ENCODE measurements at regions not wholly inside any gene's neighbourhood (a gene's known extent, or its start where the extent isn't known, plus 50 kb on each side); places are given as distances from the start of the nearest gene placed in this dataset.

DNA sequence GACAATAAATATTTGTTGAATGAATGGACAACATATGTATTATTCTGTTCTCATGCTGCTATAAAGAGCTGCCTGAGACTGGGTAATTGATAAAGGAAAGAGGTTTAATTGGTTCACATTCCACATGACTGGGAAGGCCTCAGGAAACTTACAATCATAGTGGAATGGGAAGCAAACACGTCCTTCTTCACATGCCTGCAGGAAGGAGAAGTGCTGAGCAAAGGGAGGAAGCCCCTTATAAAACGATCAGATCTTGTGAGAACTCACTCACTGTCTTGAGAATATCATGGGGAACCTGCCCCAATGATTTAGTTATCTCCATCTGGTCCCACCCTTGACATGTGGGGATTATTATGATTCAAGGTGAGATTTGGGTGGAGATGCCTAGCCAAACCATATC is 233.9 kb upstream of the AADAT start:
- Histone ChIP-seq H2AFZ (ENCODE audit: insufficient read depth, low read length, poor library complexity) (no peak overlapping the region), H3K9ac (ENCODE audit: low read length) (no peak overlapping the region), H3K4ac (ENCODE audit: low read depth, low read length) (no peak overlapping the region), H3K79me2 (ENCODE audit: control insufficient read depth, insufficient read depth, low read length, poor library complexity) (no peaks in the 10 kb centered on the region), H3K14ac (ENCODE audit: low read length) (no peak overlapping the region), H3K36me3 (ENCODE audit: control insufficient read depth in 1 of 2, insufficient read depth in 2 of 2, low read length in 2 of 2) (no peaks in the 10 kb centered on the region), H4K12ac (ENCODE audit: low read depth, low read length) (no peak overlapping the region), H3K4me3 (ENCODE audit: low read depth, low read length) (no peak overlapping the region), H2AK5ac (ENCODE audit: low read length) (no peak overlapping the region), H4K8ac (ENCODE audit: low read depth, low read length) (no peak overlapping the region), H2BK5ac (ENCODE audit: low read depth, low read length, poor library complexity) (no peak overlapping the region), H3K79me1 (ENCODE audit: low read length) (no peaks in the 10 kb centered on the region), H3K23ac (ENCODE audit: low read length) (no peak overlapping the region), H3K4me2 (ENCODE audit: low read length) (no peak overlapping the region), H3K18ac (ENCODE audit: low read length) (no peak overlapping the region), H4K91ac (ENCODE audit: low read depth, low read length) (no peak overlapping the region), H2BK120ac (ENCODE audit: insufficient read depth, low read length, poor library complexity) (no peak overlapping the region), H3K4me1 (ENCODE audit: control insufficient read depth in 1 of 2, insufficient read depth in 2 of 2, low read length in 2 of 2) (no peaks in the 10 kb centered on the region), H2BK12ac (ENCODE audit: low read length) (no peak overlapping the region), H3K27ac (ENCODE audit: low read depth, low read length) (no peak overlapping the region), H3K9me3 (ENCODE audit: insufficient read depth, low read depth, low read length) (no peaks in the 10 kb centered on the region), H3K27me3 (ENCODE audit: insufficient read depth, low read length) (no peaks in the 10 kb centered on the region)
- WGBS (ENCODE audit: extremely low coverage, insufficient coverage, insufficient read length): no CpG with 5 or more reads among the region's 2 CpGs
- DNase-seq: no peak

DNA sequence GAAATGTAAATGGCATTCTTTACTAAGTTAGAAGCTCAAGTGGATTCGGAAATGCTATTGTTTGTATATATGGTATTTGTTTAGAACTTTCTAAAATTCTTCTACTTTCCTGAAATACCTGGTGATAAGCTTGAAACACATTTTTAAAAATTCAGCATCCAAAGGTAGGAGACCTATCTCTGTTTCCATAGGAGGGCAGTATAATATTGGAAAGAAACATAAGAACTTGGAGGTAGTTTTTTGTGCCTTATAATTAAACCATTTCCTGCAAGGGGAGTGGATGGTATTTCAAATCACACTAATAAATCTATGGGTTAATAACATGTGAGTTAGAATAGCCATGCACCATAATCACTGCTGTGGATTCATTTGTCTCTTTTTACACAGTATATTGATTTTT is 217.4 kb upstream of the AADAT start:
- H3K23ac ChIP-seq (ENCODE audit: low read length): no peak overlapping the region
- WGBS (ENCODE audit: extremely low coverage, insufficient coverage, insufficient read length): no CpG with 5 or more reads among the region's 1 CpG
- no peaks in the 10 kb centered on the region for H3K79me1 ChIP-seq (ENCODE audit: low read length)
- no peaks in the 10 kb centered on the region for H3K9me3 ChIP-seq (ENCODE audit: insufficient read depth, low read depth, low read length)
- DNase-seq: no peak
- no peak overlapping the region for H3K14ac ChIP-seq (ENCODE audit: low read length)
- H3K79me2 ChIP-seq (ENCODE audit: control insufficient read depth, insufficient read depth, low read length, poor library complexity): no peaks in the 10 kb centered on the region
- no peak overlapping the region for H4K12ac ChIP-seq (ENCODE audit: low read depth, low read length)
- H3K9ac ChIP-seq (ENCODE audit: low read length): no peak overlapping the region
- H4K91ac ChIP-seq (ENCODE audit: low read depth, low read length): no peak overlapping the region
- no peak overlapping the region for H2BK12ac ChIP-seq (ENCODE audit: low read length)
- H3K27me3 ChIP-seq (ENCODE audit: insufficient read depth, low read length): no peaks in the 10 kb centered on the region
- H3K4me1 ChIP-seq (ENCODE audit: control insufficient read depth in 1 of 2, insufficient read depth in 2 of 2, low read length in 2 of 2): no peaks in the 10 kb centered on the region
- no peak overlapping the region for H3K27ac ChIP-seq (ENCODE audit: low read depth, low read length)
- H4K8ac ChIP-seq (ENCODE audit: low read depth, low read length): no peak overlapping the region
- no peak overlapping the region for H3K18ac ChIP-seq (ENCODE audit: low read length)
- no peak overlapping the region for H3K4me2 ChIP-seq (ENCODE audit: low read length)
- H2BK120ac ChIP-seq (ENCODE audit: insufficient read depth, low read length, poor library complexity): no peak overlapping the region
- H3K4ac ChIP-seq (ENCODE audit: low read depth, low read length): no peak overlapping the region
- H3K36me3 ChIP-seq (ENCODE audit: control insufficient read depth in 1 of 2, insufficient read depth in 2 of 2, low read length in 2 of 2): no peaks in the 10 kb centered on the region
- H2AK5ac ChIP-seq (ENCODE audit: low read length): no peak overlapping the region
- H2AFZ ChIP-seq (ENCODE audit: insufficient read depth, low read length, poor library complexity): no peak overlapping the region
- no peak overlapping the region for H3K4me3 ChIP-seq (ENCODE audit: low read depth, low read length)
- H2BK5ac ChIP-seq (ENCODE audit: low read depth, low read length, poor library complexity): no peak overlapping the region

DNA sequence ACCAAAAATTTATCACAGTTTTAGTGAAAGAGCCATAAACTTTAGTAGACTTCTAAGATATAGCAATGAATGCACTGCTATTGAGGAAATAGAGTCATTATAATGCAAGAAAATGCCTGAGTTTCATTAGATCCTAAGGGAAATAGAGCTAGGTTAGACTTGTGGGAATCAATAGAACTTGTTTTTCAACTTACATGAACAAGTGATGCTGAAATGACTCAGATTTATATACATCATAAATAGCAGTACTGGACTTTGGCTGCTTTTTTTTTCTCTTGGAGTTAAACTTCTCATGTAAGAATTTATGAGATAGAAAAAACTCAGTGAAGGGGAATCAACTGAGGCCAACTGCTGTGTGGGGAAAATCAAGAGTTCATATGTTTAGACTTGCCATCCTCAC is 216.5 kb upstream of the AADAT start:
- Histone ChIP-seq H2BK120ac (ENCODE audit: insufficient read depth, low read length, poor library complexity) (no peak overlapping the region), H3K9ac (ENCODE audit: low read length) (no peak overlapping the region), H2AFZ (ENCODE audit: insufficient read depth, low read length, poor library complexity) (no peak overlapping the region), H4K91ac (ENCODE audit: low read depth, low read length) (no peak overlapping the region), H4K12ac (ENCODE audit: low read depth, low read length) (no peak overlapping the region), H3K4me1 (ENCODE audit: control insufficient read depth in 1 of 2, insufficient read depth in 2 of 2, low read length in 2 of 2) (no peaks in the 10 kb centered on the region), H3K79me2 (ENCODE audit: control insufficient read depth, insufficient read depth, low read length, poor library complexity) (no peaks in the 10 kb centered on the region), H3K27ac (ENCODE audit: low read depth, low read length) (no peak overlapping the region), H3K9me3 (ENCODE audit: insufficient read depth, low read depth, low read length) (no peaks in the 10 kb centered on the region), H4K8ac (ENCODE audit: low read depth, low read length) (no peak overlapping the region), H3K4me3 (ENCODE audit: low read depth, low read length) (no peak overlapping the region), H3K4me2 (ENCODE audit: low read length) (no peak overlapping the region), H3K23ac (ENCODE audit: low read length) (no peak overlapping the region), H3K14ac (ENCODE audit: low read length) (no peak overlapping the region), H3K27me3 (ENCODE audit: insufficient read depth, low read length) (no peaks in the 10 kb centered on the region), H3K18ac (ENCODE audit: low read length) (no peak overlapping the region), H2BK12ac (ENCODE audit: low read length) (no peak overlapping the region), H3K36me3 (ENCODE audit: control insufficient read depth in 1 of 2, insufficient read depth in 2 of 2, low read length in 2 of 2) (no peaks in the 10 kb centered on the region), H3K79me1 (ENCODE audit: low read length) (no peaks in the 10 kb centered on the region), H2AK5ac (ENCODE audit: low read length) (no peak overlapping the region), H3K4ac (ENCODE audit: low read depth, low read length) (no peak overlapping the region), H2BK5ac (ENCODE audit: low read depth, low read length, poor library complexity) (no peak overlapping the region)
- DNase-seq: no peak

DNA sequence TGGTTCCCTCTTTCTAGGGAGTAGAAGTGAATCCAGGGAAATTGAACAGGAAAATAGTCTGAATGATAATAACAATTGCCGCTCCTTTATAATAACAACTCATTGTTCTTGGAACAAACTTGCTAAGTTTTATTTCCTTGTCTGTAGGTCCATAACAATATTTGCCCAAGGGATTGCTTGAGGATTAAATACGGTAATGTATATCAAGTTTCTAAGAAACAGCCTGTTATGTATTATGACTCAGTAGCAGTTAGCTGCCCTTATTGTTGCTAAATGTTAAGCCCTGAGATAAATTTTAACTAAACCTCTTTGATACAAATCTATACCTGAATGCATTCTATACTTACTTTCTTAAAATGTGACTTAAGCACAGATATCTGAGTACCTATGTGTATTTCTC is 215.9 kb upstream of the AADAT start:
- no peaks in the 10 kb centered on the region for H3K36me3 ChIP-seq (ENCODE audit: control insufficient read depth in 1 of 2, insufficient read depth in 2 of 2, low read length in 2 of 2)
- no peak overlapping the region for H2BK5ac ChIP-seq (ENCODE audit: low read depth, low read length, poor library complexity)
- no peaks in the 10 kb centered on the region for H3K79me1 ChIP-seq (ENCODE audit: low read length)
- no CpG with 5 or more reads among the region's 2 CpGs for WGBS (ENCODE audit: extremely low coverage, insufficient coverage, insufficient read length)
- no peak for DNase-seq
- no peaks in the 10 kb centered on the region for H3K27me3 ChIP-seq (ENCODE audit: insufficient read depth, low read length)
- no peaks in the 10 kb centered on the region for H3K4me1 ChIP-seq (ENCODE audit: control insufficient read depth in 1 of 2, insufficient read depth in 2 of 2, low read length in 2 of 2)
- no peak overlapping the region for H3K18ac ChIP-seq (ENCODE audit: low read length)
- H2AFZ ChIP-seq (ENCODE audit: insufficient read depth, low read length, poor library complexity): no peak overlapping the region
- no peak overlapping the region for H3K4ac ChIP-seq (ENCODE audit: low read depth, low read length)
- no peak overlapping the region for H4K12ac ChIP-seq (ENCODE audit: low read depth, low read length)
- no peaks in the 10 kb centered on the region for H3K9me3 ChIP-seq (ENCODE audit: insufficient read depth, low read depth, low read length)
- H3K4me3 ChIP-seq (ENCODE audit: low read depth, low read length): no peak overlapping the region
- H2AK5ac ChIP-seq (ENCODE audit: low read length): no peak overlapping the region
- H3K14ac ChIP-seq (ENCODE audit: low read length): no peak overlapping the region
- H4K91ac ChIP-seq (ENCODE audit: low read depth, low read length): no peak overlapping the region
- no peak overlapping the region for H3K9ac ChIP-seq (ENCODE audit: low read length)
- H4K8ac ChIP-seq (ENCODE audit: low read depth, low read length): no peak overlapping the region
- no peak overlapping the region for H3K23ac ChIP-seq (ENCODE audit: low read length)
- no peak overlapping the region for H2BK12ac ChIP-seq (ENCODE audit: low read length)
- H3K4me2 ChIP-seq (ENCODE audit: low read length): no peak overlapping the region
- no peaks in the 10 kb centered on the region for H3K79me2 ChIP-seq (ENCODE audit: control insufficient read depth, insufficient read depth, low read length, poor library complexity)
- no peak overlapping the region for H3K27ac ChIP-seq (ENCODE audit: low read depth, low read length)
- H2BK120ac ChIP-seq (ENCODE audit: insufficient read depth, low read length, poor library complexity): no peak overlapping the region

DNA sequence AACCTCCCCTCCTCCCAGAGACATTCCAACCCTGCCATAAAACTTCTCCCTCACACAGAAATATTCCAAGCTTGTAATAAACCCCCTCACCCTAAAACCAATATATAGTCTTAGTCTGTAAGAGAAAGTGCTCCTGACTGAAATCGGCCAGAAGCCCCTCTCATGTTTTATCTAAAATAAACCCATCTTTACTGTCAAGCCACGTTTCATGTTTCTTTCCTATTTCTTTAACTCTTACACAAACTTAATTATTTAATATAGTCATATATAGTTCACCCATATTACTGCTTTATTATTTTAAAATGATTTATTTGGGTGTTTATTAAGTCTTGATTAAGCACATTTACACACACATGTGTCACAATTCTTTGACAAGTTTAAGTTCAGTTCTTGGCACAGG is 191.3 kb upstream of the AADAT start:
- Histone ChIP-seq H3K9ac (ENCODE audit: low read length) (no peak overlapping the region), H3K4ac (ENCODE audit: low read depth, low read length) (no peak overlapping the region), H2AFZ (ENCODE audit: insufficient read depth, low read length, poor library complexity) (no peak overlapping the region), H3K18ac (ENCODE audit: low read length) (no peak overlapping the region), H3K4me2 (ENCODE audit: low read length) (no peak overlapping the region), H3K27me3 (ENCODE audit: insufficient read depth, low read length) (no peaks in the 10 kb centered on the region), H3K4me3 (ENCODE audit: low read depth, low read length) (no peak overlapping the region), H3K36me3 (ENCODE audit: control insufficient read depth in 1 of 2, insufficient read depth in 2 of 2, low read length in 2 of 2) (peaks cover 0 to 2% of the 10 kb centered on the region in 2 experiments), H2BK120ac (ENCODE audit: insufficient read depth, low read length, poor library complexity) (no peak overlapping the region), H2BK12ac (ENCODE audit: low read length) (no peak overlapping the region), H3K23ac (ENCODE audit: low read length) (no peak overlapping the region), H3K4me1 (ENCODE audit: control insufficient read depth in 1 of 2, insufficient read depth in 2 of 2, low read length in 2 of 2) (no peaks in the 10 kb centered on the region), H2BK5ac (ENCODE audit: low read depth, low read length, poor library complexity) (no peak overlapping the region), H4K91ac (ENCODE audit: low read depth, low read length) (no peak overlapping the region), H3K14ac (ENCODE audit: low read length) (no peak overlapping the region), H4K8ac (ENCODE audit: low read depth, low read length) (no peak overlapping the region), H4K12ac (ENCODE audit: low read depth, low read length) (no peak overlapping the region), H2AK5ac (ENCODE audit: low read length) (no peak overlapping the region), H3K79me1 (ENCODE audit: low read length) (no peaks in the 10 kb centered on the region), H3K9me3 (ENCODE audit: insufficient read depth, low read depth, low read length) (no peaks in the 10 kb centered on the region), H3K79me2 (ENCODE audit: control insufficient read depth, insufficient read depth, low read length, poor library complexity) (no peaks in the 10 kb centered on the region), H3K27ac (ENCODE audit: low read depth, low read length) (no peak overlapping the region)
- WGBS (ENCODE audit: extremely low coverage, insufficient coverage, insufficient read length): 100% methylated on average over 1 of the region's 2 CpGs
- DNase-seq: no peak
